GM21529 (cell line): ENCODE measurements at regions not wholly inside any gene's neighbourhood (a gene's known extent, or its start where the extent isn't known, plus 50 kb on each side); places are given as distances from the start of the nearest gene placed in this dataset.
A peak's percentile ranks its signal among the peaks of the same experiment; 100 is the strongest.
"Not testable (repeated sequence)": the region's sequence is repeated elsewhere in the genome, so short reads cannot be mapped to it uniquely, and the experiment has no call there.

ENCODE experiments used
- ATAC-seq: cut with Tn5 transposase; IDR thresholded peaks from one replicate; pipeline ENCODE4 v1.9.1; 2021; ENCODE audit not compliant: unreplicated experiment

DNA sequence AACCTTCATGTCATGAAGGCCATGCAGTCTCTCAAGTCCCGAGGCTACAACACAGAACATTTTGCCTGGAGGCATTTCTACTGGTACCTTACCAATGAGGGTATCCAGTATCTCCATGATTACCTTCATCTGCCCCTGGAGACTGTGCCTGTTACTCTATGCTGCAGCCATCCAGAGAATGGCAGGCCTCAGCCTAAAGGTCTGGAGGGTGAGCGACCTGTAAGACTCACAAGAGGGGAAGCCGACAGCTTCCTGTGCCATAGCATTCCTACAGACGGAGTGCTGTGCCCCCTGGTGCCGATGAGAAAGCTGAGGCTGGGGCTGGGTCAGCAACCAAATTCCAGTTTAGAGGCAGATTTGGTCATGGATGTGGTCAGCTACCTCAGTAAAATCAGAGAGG is 51.3 kb upstream of the CADPS start:
- no peak for ATAC-seq

DNA sequence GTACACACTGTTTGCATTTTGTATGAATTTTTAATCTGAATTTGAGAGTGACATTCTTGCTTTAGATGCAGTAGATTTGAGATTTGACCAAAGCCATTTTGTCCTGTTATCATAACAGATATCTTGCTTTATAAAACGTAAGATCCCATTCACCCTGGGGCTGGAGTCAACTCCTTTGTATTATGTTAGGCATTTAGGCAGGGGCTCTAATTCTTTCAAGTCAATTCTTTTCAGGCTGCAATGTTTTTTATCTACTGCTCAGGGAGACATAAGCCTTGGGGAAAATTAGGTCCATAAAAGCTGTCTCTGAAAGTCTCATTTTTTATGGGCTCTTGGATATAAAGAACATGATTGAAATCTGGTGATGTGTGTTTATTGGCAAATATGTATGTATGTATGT is 53.0 kb upstream of the CADPS start:
- ATAC-seq, result no peak

- no peak for ATAC-seq
Measured at GRCh38 chr3:62929771-62930170, 54.6 kb upstream of the CADPS start.

GRCh38 chr3:62935793-62936192 is 60.6 kb upstream of the CADPS start:
- no peak for ATAC-seq

GRCh38 chr3:62936626-62937254 is 61.5 kb upstream of the CADPS start:
- ATAC-seq, result no peak

DNA sequence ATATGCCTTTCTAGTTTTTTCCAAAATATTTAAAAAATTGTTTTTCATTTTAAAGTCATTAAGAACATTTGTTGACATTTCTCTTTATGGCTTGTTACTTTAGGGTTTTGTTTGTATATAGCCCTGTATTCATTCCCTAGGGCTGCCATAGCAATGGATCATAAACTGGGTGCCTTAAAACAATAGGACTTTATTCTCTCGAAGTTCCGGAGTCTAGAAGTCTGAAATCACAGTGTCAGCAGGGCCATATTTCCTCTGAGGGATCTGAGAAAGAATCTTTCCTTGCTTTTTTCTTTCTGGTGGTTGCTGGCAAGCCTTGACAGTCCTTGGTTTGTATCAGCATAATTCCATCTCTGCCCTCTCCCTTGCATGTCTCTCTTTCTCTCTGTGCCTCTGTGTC is 63.4 kb upstream of the CADPS start:
- ATAC-seq, result no peak

DNA sequence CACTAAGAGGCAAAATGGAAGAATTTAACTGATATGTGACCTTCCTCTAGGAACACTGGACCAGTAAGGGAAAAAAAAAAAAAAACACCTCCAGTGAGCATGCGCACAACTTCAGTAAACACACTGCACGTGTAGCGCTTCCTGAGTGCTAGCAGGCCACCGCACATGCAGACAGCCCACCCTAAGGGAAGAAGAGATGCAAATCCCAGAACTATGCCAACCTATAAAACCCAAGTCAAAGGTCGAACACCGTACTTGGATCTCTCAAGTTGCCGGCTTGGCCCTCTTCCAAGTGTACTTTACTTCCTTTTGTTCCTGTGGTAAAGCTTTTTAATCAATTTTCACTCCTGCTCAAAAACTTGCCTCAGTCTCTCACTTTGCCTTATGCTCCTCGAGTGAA is 64.5 kb upstream of the CADPS start:
- no peak for ATAC-seq

DNA sequence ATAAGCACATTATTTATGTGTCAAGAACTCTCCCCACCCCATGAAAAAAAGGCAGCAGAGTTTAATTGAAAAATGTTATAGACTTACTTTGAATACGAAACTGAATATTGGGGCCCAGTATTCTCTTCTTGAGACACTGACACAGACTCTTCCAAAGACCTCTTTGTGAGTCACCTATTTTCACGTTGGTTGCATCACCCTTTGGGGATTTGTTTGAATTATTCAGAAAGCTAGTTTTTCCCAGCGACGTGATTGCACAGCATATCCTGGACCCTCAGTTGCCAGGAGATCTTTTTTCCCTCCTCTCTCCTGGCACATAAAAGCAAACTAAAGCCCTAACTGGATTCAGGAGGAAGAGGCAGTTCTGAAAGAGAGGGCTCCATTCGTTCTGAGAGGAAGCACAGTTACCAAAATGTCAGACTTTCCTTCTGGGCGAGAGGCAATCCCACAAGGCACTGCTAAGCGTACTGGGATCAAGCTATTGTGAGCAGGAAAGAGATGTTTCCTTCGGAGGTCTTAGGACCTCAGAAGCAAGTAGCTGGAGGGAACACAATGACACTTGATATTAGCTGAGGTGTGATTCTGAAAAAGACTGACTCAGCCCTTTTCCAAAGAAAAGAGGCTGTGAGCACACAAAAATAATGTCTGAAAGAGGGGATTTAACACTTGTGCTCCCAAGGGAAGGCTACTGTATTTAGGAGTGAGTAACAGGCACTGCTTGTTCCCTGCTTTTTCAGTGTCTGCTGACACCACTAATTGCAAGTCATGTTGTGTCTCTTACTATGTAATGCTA is 65.8 kb upstream of the CADPS start:
- no peak for ATAC-seq

GRCh38 chr3:62942227-62942626 is 67.0 kb upstream of the CADPS start:
- ATAC-seq, result no peak

DNA sequence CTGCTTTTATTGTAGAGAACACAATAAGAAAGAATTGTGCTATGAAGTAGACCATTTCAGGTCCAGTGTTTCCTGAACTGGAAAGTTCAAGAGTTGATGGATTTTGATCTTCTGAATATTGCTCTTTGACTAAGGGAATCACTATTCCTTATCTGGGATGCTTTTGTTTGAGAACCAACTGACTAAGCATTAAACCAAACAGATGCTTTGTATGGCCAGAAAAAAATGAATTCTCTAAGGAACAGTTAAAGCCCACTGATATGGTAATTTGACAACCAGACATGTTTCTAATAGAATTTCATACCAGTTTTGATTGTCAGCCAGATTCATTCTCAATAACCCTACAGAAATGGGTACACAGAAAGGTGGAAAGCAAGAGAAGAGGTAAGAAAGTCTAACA is 67.5 kb upstream of the CADPS start:
- ATAC-seq, result no peak

- ATAC-seq, result no peak
Measured at GRCh38 chr3:62948921-62949320, 73.7 kb upstream of the CADPS start.

- no peak for ATAC-seq
Measured at GRCh38 chr3:62950210-62950609, 75.0 kb upstream of the CADPS start.

DNA sequence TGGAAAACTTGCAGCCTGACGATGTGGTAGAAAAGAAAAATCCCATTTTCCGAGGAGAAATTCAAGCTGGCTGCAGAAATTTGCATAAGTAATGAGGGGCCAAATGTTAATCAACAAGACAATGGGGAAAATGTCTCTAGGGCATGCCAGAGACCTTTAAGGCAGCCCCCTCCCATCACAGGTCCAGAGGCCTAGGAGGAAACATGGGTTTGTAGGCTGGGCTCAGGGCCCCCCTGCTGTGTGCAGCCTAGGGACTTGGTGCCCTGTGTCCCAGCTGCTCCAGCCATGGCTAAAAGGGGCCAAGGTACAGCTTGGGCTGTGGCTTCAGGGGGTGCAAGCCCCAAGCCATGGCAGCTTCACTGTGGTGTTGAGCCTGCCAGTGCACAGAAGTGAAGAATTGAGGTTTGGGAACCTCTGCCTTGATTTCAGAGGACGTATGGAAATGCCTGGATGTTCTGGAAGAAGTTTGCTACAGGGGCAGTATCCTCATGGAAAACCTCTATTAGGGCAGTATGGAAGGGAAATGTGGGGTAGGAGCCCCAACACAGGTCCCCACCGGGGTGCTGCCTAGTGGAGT is 75.9 kb upstream of the CADPS start:
- no peak for ATAC-seq

- not testable (repeated sequence) for ATAC-seq
Measured at GRCh38 chr3:62951880-62952279, 76.7 kb upstream of the CADPS start.

DNA sequence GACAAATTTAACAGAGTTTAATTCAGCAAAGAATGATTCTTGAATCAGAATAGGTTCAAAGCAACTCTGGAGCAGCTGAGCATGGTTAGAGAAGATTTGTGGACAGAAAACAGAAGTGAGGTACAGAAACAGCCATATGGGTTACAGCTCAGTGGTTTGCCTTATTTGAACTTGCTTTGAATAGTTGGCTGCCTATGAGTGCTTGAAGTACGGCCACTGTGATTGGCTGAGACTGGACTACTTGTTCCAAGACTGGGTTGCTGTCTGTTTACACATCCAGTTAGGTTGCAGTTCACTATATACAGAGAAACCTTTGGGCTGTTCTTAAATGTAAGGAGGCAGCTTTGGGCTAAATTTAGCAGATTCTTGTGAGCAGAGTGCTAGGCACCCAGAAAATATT is 79.4 kb upstream of the CADPS start:
- peak; percentile 63 for ATAC-seq

DNA sequence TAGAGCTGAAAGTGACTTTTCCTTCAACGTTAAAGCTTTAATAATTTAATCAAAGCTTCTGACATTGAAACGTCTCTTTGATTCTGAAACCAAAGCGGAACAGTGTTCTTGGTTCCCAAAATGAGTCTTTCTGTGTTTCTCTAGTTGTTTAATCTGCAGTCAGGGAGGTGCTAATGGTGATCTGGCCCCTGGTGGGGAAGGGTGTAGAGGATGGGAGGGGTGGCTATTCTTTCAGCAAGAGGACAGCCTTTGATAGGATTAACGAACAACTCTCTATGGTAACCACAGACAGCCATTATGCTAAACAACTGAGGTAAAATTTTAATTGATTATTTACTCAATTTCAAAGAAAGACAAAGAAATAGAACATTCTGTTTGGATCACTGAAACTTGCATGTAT is 79.9 kb upstream of the CADPS start:
- no peak for ATAC-seq

DNA sequence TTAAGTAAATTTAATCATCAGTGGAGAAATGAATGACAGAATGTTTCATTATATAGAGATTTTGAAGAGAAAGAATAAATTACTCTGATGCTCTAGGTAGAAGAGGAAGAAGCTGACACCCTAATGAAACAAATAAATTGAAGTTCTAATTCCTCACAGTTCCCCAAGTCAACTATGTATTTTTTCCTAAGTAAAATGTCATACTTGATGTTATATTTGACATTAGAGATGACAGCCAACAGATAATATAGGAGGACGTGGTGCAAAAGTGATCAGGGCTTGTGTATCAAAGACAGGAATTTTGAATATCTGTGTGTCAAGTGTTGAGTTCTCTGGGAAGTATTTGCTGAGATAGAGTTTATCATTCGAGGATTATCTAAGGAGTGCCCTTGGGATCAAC is 81.2 kb upstream of the CADPS start:
- ATAC-seq, result no peak

GRCh38 chr3:62961874-62962556 is 86.8 kb upstream of the CADPS start:
- ATAC-seq, result no peak

DNA sequence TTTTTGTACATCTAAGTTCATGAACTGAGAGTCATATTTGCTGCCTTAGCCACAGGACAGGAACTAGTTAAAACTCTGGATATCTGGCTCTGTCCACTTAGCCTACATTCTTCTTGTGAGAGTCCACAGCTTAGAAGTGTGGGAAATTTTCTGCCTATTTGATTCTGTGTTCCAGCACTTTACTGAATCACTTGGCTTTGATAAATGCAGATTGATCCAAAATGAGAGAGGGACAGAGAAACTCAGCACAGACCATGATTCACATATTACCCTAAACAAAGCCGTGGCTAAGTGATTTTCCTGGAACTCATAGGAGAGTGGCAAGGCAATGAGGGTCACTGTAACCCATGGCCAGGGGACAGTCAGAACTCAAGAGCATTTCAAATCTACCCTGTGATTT is 87.5 kb upstream of the CADPS start:
- no peak for ATAC-seq

GRCh38 chr3:62965311-62965710 is 90.1 kb upstream of the CADPS start:
- no peak for ATAC-seq

DNA sequence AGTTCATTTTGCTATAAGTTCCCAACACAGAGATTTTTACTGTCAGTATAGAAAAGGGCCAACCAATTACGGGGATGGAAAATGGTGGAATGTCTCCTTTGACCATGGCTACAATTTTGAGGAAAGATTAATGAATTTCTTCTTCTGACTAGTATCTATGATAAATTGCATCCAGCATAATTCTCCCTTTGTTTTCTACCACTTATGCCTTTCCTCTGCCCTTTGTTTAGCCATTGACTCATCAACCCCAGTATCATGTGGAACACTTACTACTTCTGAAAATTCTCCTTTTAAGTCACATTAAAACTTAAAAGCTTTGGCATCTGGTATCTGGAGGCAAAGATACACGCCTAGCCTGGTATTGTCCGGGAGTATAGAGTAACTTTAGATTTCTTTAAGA is 92.9 kb upstream of the CADPS start:
- ATAC-seq, result no peak

- ATAC-seq, result no peak
Measured at GRCh38 chr3:62970648-62971047, 95.4 kb upstream of the CADPS start.
